Kidney (tissue), 13 donors: ENCODE measurements at regions not wholly inside any gene's neighbourhood (a gene's known extent, or its start where the extent isn't known, plus 50 kb on each side); places are given as distances from the start of the nearest gene placed in this dataset.

Source experiments
- DNase-seq, 5 donors: peaks; one replicate each; pipeline ENCODE4 v3.0.0-alpha.2; 2013 to 2020
- FAIRE-seq: peaks from 2 replicates; lab custom pipeline; 2012; peaks lifted over from hg19 to GRCh38; lab: Jason Lieb, UNC
- H3K27ac ChIP-seq, 2 donors: one replicate each; pipeline ENCODE4 v1.7.0; 2013; ENCODE audit warnings: low read depth in 2 of 2, low read length in 2 of 2, inconsistent platforms in 1 of 2
- H3K27me3 ChIP-seq: one replicate; pipeline ENCODE4 v1.7.1; 2013; ENCODE audit warnings: low read length, inconsistent platforms; ENCODE audit not compliant: control insufficient read depth, insufficient read depth
- H3K36me3 ChIP-seq, 3 donors: one replicate each; pipeline versions ENCODE4 v1.7.0 to v1.7.1; 2013; ENCODE audit warnings: low read length in 3 of 3, control low read depth in 1 of 3, inconsistent platforms in 1 of 3; ENCODE audit not compliant: insufficient read depth in 3 of 3, control insufficient read depth in 2 of 3
- H3K4me1 ChIP-seq, 3 donors: one replicate each; pipeline versions ENCODE4 v1.7.0 to v1.7.1; 2013; ENCODE audit warnings: low read length in 3 of 3, inconsistent platforms in 1 of 3, low read depth in 1 of 3; ENCODE audit not compliant: control insufficient read depth in 2 of 3, insufficient read depth in 2 of 3
- H3K4me3 ChIP-seq, 3 donors: one replicate each; pipeline versions ENCODE4 v1.7.0 to v1.8.1; 2013; ENCODE audit warnings: low read length in 3 of 3, control low read depth in 1 of 3, inconsistent platforms in 1 of 3
- H3K9ac ChIP-seq, 3 donors: one replicate each; pipeline versions ENCODE4 v1.7.0 to v1.7.1; 2013; ENCODE audit warnings: low read length in 3 of 3, control low read depth in 1 of 3, inconsistent platforms in 1 of 3
- H3K9me3 ChIP-seq, 3 donors: one replicate each; pipeline versions ENCODE4 v1.7.0 to v1.7.1; 2013; ENCODE audit warnings: low read length in 3 of 3, control low read depth in 1 of 3, inconsistent platforms in 1 of 3; ENCODE audit not compliant: control insufficient read depth in 2 of 3, insufficient read depth in 1 of 3
- intact Hi-C: fragments of 100-400 bp; cut with DNase I; formaldehyde crosslinking; loops from one replicate; pipeline ENCODE4 v1.11.1; 2022
- TF ChIP-seq, protein P1 (sequence below): IDR thresholded peaks from 3 replicates; pipeline ENCODE4 v1.5.1; 2012; ENCODE audit warnings: mild to moderate bottlenecking, moderate library complexity, borderline replicate concordance; ENCODE audit not compliant: insufficient read depth; ENCODE audit errors: extremely low read depth
- donor health status: control.
- donor health status: control.
- donor health status: control.
- donor health status: control.
- donor health status: control.
- donor health status: DM: yes; HTN: yes; CAD: no.
- donor health status: Normal renal cell carcinoma (clear cell type).

DNA sequence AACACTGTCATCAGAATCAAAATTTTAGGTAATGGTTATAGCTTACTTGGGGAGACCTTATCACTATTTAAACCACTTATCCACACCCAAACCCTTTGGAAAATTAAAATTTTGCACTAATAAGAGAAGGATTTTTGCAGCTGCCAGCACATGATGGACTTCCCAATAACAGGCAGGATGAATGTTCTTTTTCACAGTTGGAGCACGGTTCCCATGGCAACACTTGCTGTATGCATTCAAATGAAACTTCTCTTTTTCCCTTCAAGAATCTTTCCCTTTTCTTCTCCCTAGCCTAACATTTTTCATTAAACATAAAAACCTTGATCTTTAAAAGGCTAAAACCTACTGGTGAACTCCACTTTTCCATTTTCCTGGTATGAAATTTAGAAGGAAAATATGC lies 768.2 kb downstream of the KCTD8 start:
- Histone ChIP-seq H3K9me3 (no peaks in the 10 kb centered on the region), H3K27me3 (no peaks in the 10 kb centered on the region), H3K36me3 (no peaks in the 10 kb centered on the region), H3K4me3 (no peak overlapping the region), H3K9ac (no peak overlapping the region), H3K27ac (no peak overlapping the region), H3K4me1 (no peaks in the 10 kb centered on the region)
- intact Hi-C loops, result no loop called here
- no peak for FAIRE-seq
- DNase-seq, result peak in 2 of 5 donors; percentile 9 to 20
- TF ChIP-seq, protein P1, sequence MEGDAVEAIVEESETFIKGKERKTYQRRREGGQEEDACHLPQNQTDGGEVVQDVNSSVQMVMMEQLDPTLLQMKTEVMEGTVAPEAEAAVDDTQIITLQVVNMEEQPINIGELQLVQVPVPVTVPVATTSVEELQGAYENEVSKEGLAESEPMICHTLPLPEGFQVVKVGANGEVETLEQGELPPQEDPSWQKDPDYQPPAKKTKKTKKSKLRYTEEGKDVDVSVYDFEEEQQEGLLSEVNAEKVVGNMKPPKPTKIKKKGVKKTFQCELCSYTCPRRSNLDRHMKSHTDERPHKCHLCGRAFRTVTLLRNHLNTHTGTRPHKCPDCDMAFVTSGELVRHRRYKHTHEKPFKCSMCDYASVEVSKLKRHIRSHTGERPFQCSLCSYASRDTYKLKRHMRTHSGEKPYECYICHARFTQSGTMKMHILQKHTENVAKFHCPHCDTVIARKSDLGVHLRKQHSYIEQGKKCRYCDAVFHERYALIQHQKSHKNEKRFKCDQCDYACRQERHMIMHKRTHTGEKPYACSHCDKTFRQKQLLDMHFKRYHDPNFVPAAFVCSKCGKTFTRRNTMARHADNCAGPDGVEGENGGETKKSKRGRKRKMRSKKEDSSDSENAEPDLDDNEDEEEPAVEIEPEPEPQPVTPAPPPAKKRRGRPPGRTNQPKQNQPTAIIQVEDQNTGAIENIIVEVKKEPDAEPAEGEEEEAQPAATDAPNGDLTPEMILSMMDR, result no peak

DNA sequence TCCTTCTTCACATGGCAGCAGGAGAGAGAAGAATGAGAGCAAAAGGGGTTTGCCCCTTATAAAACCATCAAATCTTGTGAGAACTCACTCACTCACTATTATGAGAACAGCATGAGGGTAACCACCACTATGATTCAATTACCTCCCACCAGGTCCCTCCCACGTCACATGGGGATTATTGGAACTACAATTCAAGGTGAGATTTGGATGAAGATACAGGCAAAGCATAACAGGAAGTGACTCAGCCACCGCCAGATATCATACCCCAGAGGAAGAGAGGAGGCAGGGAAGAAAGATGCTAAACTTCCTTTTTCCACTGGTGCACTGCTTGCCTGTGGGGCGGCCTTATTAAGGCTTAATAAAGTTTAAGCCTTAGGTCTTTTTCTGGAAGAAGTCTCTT lies 766.1 kb downstream of the KCTD8 start:
- Histone ChIP-seq H3K9ac (no peak overlapping the region), H3K27ac (no peak overlapping the region), H3K4me3 (no peak overlapping the region), H3K4me1 (no peaks in the 10 kb centered on the region), H3K27me3 (no peaks in the 10 kb centered on the region), H3K9me3 (no peaks in the 10 kb centered on the region), H3K36me3 (no peaks in the 10 kb centered on the region)
- FAIRE-seq (no peak), DNase-seq (no peak)
- TF ChIP-seq, protein P1, result no peak
- intact Hi-C loops, result no loop called here

DNA sequence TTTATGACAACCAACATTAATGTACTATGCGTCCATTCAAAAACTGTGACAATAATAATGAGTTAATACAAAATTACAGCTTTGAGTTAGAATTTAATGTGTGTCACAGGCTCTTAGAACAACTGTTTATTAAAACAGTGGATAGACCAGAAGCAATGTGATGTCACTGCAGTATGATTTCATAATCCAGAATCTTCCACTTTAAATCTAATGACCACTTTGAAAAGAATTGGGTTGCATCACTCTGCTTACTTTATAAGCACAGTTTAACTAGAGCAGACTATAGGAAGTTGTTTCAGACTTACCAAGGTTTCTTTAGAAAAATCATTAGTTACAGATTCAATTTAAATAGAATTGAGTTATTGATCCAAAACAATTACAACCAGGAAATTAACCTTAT lies 758.5 kb downstream of the KCTD8 start:
- intact Hi-C loops, result no loop called here

More for the DNA sequence above, 758.5 kb downstream of the KCTD8 start:
- Histone ChIP-seq H3K9ac (no peak overlapping the region), H3K36me3 (no peaks in the 10 kb centered on the region), H3K4me1 (no peaks in the 10 kb centered on the region), H3K9me3 (no peaks in the 10 kb centered on the region), H3K4me3 (no peak overlapping the region), H3K27ac (no peak overlapping the region), H3K27me3 (no peaks in the 10 kb centered on the region)
- TF ChIP-seq, protein P1, result no peak
- DNase-seq (no peak), FAIRE-seq (no peak)
